ENCODE measurements at regions not wholly inside any gene's neighbourhood (a gene's known extent, or its start where the extent isn't known, plus 50 kb on each side); places are given as distances from the start of the nearest gene placed in this dataset.
"Not testable (repeated sequence)": the region's sequence is repeated elsewhere in the genome, so short reads cannot be mapped to it uniquely, and the experiment has no call there.

- DNase-seq: no peak
Observed at GRCh38 chr5:21594566-21594965, 1258.6 kb downstream of the CDH12 start.

- DNase-seq: no peak
Observed at GRCh38 chr5:21593261-21593660, 1259.9 kb downstream of the CDH12 start.

DNA sequence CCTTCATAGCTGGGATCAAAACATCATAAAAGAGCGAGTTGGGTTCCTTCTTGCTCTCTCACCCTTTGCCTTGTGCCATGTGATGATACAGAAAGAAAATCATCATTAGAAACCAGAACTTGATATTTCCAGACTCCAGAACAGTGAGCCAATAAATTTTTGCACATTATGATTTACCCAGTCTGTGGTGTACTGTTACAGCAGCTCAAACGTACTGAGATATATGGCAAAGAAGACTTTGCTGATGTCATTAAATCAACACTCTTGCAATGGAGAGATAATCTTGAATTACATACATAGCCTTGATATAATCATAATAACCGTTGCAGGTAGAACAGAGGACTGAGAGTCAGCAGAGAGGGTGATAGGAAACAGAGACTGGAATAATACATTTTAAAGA lies 1271.6 kb downstream of the CDH12 start:
- DNase-seq: no peak

- DNase-seq: no peak
Observed at GRCh38 chr5:21574961-21575360, 1278.2 kb downstream of the CDH12 start.

GRCh38 chr5:21574438-21574837 lies 1278.7 kb downstream of the CDH12 start:
- DNase-seq: peak; percentile 7

DNA sequence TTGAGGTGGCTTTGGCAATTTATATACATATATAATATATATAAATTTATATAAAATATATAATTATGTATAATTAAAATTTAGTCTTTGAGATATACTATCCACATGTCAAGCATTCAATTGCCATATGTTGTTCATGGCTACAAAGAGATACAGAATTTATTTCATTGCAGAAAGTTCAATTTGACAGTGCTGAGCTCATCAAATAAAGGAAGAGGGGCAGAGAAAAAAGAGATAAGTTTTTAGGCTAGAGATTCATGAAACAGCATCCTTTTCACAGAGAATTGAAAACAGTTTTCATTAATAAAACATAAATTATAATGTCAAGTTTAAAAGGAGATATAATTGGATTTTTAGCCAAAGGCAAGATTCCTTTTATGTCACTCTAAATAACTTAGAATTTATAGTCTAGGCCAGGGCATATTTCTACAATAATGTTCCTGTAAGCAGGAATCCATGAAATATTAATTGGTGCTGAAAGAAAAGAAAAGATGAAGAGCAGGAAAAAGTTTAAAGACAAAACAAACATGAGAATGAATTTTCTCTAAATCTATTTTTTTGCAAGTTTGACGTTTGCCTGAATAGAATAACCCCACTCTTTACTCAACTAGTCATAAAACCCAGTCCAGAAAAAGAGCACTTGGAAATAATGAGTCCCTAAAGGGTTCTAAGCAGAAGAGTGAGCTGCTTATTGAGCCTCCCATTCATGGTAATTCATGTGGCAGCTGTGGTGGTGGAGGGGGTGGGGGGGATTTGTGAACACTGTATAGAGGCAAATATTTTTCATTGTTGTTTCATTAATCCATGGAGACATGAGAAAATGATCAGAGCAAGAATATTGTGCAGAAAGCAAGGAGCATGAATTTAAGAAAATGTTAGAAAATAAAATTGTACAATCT lies 1279.5 kb downstream of the CDH12 start:
- no peak for DNase-seq

GRCh38 chr5:21571196-21571595 lies 1281.9 kb downstream of the CDH12 start:
- not testable (repeated sequence) for DNase-seq

- not testable (repeated sequence) for DNase-seq
Observed at GRCh38 chr5:21559109-21559508, 1294.0 kb downstream of the CDH12 start.

DNA sequence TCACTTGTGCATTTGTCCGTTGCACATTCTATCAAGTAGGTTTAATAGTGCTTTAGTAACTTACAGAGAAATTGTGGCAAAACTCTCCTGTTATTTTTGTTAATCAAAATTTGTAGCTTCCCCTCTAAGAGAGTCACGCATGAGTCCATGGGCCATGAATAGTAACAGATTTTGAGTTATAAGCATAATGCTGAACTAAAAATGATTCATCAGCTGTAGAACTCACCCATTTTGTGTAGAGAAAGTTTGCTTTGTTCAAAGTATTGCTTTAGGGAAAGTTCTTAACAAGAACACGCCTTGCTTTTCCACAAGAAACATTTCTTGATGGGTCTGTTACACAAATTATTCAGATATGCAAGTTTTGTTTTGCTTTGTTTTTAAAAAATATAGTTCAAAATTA lies 1300.9 kb downstream of the CDH12 start:
- not testable (repeated sequence) for DNase-seq

GRCh38 chr5:21550916-21551315 lies 1302.2 kb downstream of the CDH12 start:
- DNase-seq: not testable (repeated sequence)

DNA sequence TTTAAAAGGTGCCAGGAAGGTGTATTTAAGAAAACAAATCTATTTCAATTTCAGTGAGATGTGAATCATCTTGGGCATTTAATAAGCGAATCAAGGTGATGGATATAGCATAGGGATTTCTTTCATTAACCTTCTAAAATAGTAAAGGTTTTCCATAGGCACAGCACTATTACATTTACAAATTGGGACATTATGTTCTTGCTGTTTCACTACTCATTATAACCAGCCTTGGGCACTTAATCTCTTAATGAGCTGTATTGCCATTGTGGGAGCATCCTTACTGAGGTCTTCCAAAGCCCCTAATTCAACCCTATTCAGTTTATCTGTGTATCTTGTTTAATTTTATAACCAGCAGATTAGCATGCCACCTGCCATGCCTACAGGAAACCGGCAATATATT lies 1305.5 kb downstream of the CDH12 start:
- not testable (repeated sequence) for DNase-seq

DNA sequence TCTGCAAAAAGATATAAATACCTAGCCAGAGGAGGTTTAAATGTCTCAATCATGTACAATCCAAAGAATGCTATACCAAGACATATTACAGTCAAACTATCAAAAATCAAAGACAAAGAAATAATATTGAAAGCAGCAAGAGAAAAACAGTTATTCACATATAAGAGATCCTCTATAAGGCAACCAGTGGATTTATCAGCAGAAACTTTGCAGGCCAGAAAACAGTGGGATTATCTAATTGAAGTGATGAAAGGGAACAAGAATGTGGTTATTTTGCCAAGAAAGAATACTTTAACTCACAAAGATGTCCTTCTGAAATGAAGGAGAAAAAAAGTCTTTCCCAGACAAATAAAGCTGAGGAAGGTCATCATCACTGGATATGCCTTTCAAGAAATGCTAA lies 1318.0 kb downstream of the CDH12 start:
- not testable (repeated sequence) for DNase-seq

- not testable (repeated sequence) for DNase-seq
Observed at GRCh38 chr5:21521157-21521556, 1332.0 kb downstream of the CDH12 start.

GRCh38 chr5:21496926-21497325 lies 1356.2 kb downstream of the CDH12 start:
- DNase-seq: not testable (repeated sequence)

DNA sequence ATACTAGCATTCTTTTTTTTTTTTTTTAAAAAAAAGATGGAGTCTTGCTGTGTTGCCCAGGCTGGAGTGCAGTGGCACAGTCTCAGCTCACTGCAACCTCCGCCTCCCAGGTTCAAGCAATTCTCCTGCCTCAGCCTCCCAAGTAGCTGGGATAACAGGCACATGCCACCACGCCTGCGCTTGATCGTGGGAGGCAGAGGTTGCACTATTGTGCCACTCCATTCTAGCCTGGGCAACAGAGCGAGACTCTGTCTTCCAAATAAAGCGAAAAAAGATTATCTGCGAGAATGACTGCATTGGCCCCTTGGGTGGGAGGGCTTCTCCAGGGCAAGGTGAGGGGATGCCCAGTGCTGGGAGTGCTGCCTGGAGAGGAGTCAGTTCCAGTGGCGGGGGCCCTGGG lies 1357.1 kb downstream of the CDH12 start:
- DNase-seq: not testable (repeated sequence)

- not testable (repeated sequence) for DNase-seq
Observed at GRCh38 chr5:21495235-21495634, 1357.9 kb downstream of the CDH12 start.

DNA sequence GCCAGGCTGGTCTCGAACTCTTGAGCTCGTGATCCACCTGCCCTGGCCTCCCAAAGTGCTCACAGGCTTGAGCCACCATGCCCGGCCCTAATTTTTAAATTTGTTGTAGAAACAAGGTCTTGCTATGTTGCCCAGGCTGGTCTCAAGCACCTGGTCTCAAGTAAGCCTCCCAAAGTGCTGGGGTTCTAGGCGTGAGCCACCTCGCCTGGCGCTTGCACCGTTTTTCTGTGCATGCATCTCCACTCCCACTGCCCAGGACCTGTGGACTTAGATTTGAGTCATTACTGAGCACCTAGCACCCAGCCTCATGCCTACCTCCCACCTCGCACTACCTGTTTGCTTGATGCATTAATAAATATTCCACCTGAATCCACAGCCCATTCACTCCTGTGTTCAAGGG lies 1359.1 kb downstream of the CDH12 start:
- DNase-seq: not testable (repeated sequence)

- DNase-seq: not testable (repeated sequence)
Observed at GRCh38 chr5:21491182-21491581, 1362.0 kb downstream of the CDH12 start.

- DNase-seq: not testable (repeated sequence)
Observed at GRCh38 chr5:21488828-21489227, 1364.3 kb downstream of the CDH12 start.

GRCh38 chr5:21485458-21486000 lies 1367.6 kb downstream of the CDH12 start:
- not testable (repeated sequence) for DNase-seq

- not testable (repeated sequence) for DNase-seq
Observed at GRCh38 chr5:21484498-21484889, 1368.7 kb downstream of the CDH12 start.

DNA sequence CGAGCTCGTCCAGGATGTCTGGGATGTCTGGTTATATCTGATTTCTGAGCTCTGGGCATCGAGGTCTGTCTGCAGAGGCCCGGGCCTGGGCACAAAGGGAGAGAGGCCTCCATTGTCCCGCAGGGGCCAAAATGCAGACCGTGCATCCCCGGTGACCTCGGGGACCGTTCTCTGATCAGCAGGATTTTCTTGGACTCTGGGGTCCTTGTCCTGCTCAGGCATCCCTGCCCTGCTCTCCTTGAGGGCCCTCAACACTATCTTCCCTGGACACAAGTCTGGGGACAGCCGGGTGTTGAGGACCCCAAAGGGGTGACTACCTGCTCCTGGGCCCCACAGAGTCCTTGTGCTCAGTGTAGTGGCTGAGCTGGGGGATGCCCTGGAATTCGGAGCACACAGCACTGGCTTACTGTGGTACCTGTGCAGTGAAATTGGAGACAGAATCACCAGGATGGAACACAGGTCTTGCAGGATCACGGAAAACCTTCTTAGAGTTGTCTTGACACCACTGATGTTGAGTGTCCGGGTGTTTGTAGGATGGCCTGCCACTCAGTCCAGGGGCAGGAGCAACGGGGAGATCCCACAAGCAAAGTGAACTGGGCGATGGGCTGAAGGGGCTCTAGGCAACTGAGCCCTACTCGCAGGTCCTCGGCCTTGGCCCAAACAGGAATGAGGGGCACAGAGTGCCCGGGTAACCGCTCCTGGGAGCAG lies 1369.2 kb downstream of the CDH12 start:
- DNase-seq: not testable (repeated sequence)

DNA sequence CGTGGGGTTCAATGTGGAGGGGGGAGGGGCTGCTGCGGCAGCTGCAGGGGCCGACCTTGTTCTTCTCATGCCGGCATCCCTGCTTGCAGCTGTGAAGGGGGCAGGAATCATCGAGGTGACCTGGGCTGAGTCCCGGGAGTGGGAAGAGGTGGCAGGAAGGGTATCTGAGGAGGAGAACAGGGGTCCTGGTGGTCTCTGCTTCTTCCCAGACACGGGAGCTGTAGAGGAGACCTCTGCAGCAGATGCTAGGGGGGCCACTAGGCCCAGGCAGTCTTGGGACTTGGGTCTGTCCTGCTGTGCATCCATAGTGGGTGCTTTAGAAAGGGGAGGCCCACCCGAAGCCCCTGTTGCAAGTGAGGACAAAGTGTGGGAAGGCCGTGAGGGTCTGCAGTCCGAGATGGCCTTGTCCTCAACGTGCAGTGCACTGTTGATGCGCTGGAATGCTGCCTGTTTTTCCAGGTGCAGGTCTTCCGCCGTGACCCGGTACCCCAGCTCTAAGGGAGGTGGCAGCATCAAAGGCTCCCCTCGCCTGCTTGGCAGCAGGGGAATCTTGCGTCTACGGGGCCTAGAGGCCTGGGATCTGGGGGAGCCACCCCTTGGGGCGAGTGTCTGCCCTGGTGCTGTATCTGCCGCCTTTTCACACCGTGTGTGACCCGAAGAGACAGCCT lies 1370.0 kb downstream of the CDH12 start:
- not testable (repeated sequence) for DNase-seq
